ENCODE measurements at regions not wholly inside any gene's neighbourhood (a gene's known extent, or its start where the extent isn't known, plus 50 kb on each side); places are given as distances from the start of the nearest gene placed in this dataset.

DNA sequence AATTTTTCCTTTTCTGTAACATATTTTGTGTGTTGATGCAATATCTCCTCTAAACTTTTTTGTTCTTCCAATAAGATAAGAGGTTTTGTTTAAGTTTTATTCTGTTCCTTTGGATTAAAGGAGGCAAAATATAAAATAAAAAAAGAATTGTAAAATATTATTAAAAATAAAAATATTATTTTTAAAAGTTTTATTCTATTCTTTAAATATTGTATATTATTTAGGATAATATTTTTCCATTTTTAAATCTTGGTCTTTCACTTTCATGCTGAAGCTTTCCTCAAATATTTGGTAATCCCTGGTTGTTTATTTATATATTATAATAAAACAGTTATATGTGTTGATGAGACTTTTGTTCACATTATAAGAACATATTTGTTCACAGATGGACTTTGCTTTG, 187.9 kb upstream of the PDE5A start:
- TF ChIP-seq POLR2A (IDR thresholded peaks at IDR 0.05) (no peak), CTCF (IDR thresholded peaks at IDR 0.05) (no peak), EP300 (IDR thresholded peaks at IDR 0.05) (no peak), POLR2AphosphoS5 (IDR thresholded peaks at IDR 0.05) (no peak)

All from suprapubic skin (tissue), 4 donors.